HCT116 (cell line): ENCODE measurements at regions not wholly inside any gene's neighbourhood (a gene's known extent, or its start where the extent isn't known, plus 50 kb on each side); places are given as distances from the start of the nearest gene placed in this dataset.

Source experiments
- ATAC-seq: fragments of 200-7000 bp; cut with Tn5 transposase; 2 replicates; pipeline ENCODE4 v1.9.1; 2020; ENCODE audit warnings: mild to moderate bottlenecking, moderate library complexity
- BruUV-seq: library from RNA; stranded (reverse); fragments of 400-500 nt; replicated peaks from 2 replicates; lab custom pipeline; 2021; lab: Mats Ljungman, UMichigan
- CTCF ChIA-PET: fragments of 300-600 bp; sonication (Branson Sonifier 250); formaldehyde crosslinking; loops from one replicate; lab custom pipeline; 2021; ENCODE audit warnings: antibody characterized with exemption; lab: Charles Lee
- POLR2A ChIA-PET: fragments of 300-600, 350-600 bp; sonication (Branson Sonifier 250); formaldehyde crosslinking; loops from one replicate; lab custom pipeline; 2021; ENCODE audit warnings: antibody characterized with exemption; lab: Charles Lee
- RAD21 ChIA-PET, 2 experiments: fragments of 300-600 bp; sonication (Branson Sonifier 250); formaldehyde crosslinking; loops; one replicate each; lab custom pipeline; 2023; ENCODE audit warnings: low total read pairs in 2 of 2; ENCODE audit not compliant: uncharacterized antibody in 2 of 2, unreplicated experiment in 2 of 2, low non-redundant PET in 1 of 2; lab: Charles Lee
- DNase-seq: peaks from one replicate; pipeline ENCODE4 v3.0.0-alpha.2; 2010; ENCODE audit warnings: low read depth, low spot score
- H2AFZ ChIP-seq: fragments of 200-600 bp; shearing (Covaris generic), sonication (generic); 2 replicates; pipeline ENCODE4 v1.6.1; 2017; ENCODE audit warnings: low read depth, mixed run types, mixed read lengths, antibody characterized with exemption, low read length; ENCODE audit not compliant: poor library complexity, severe bottlenecking
- H3K27ac ChIP-seq: 2 replicates; pipeline ENCODE4 v1.5.1; 2012; ENCODE audit warnings: low read depth, low read length
- H3K27me3 ChIP-seq: fragments of 200-600 bp; sonication (generic); 2 replicates; pipeline ENCODE4 v1.6.1; 2016; ENCODE audit warnings: mixed run types, low read length, mixed read lengths; ENCODE audit not compliant: insufficient read depth
- H3K36me3 ChIP-seq, 2 experiments: fragments of 200-500 bp in 1 of 2; fragments of 200-600 bp in 1 of 2; sonication (Bioruptor generic) in 1 of 2; sonication (generic) in 1 of 2; 2 replicates each; pipeline versions ENCODE4 v1.5.1 to v1.6.1; 2014 to 2016; ENCODE audit warnings: low read length in 2 of 2, inconsistent platforms in 1 of 2, mixed read lengths in 1 of 2, mixed run types in 1 of 2; ENCODE audit not compliant: insufficient read depth in 2 of 2, control insufficient read depth in 1 of 2
- H3K4me1 ChIP-seq, 2 experiments: fragments of 200-600 bp in 1 of 2; sonication (generic) in 1 of 2; 2 replicates each; pipeline versions ENCODE4 v1.5.1 to v1.6.1; 2012 to 2017; ENCODE audit warnings: low read length in 2 of 2, inconsistent platforms in 1 of 2, mild to moderate bottlenecking in 1 of 2, mixed read lengths in 1 of 2, mixed run types in 1 of 2, moderate library complexity in 1 of 2; ENCODE audit not compliant: insufficient read depth in 2 of 2, control insufficient read depth in 1 of 2
- H3K4me2 ChIP-seq: fragments of 200-600 bp; sonication (generic); 2 replicates; pipeline ENCODE4 v1.6.1; 2017; ENCODE audit warnings: mixed run types, low read length, mixed read lengths
- H3K4me3 ChIP-seq, 2 experiments: fragments of 200-600 bp in 1 of 2; sonication (generic) in 1 of 2; replicated peaks in 1 of 2; 2 replicates each; pipeline ENCODE4 v1.5.1; 2011 to 2016; ENCODE audit warnings: low read length in 2 of 2, control low read depth in 1 of 2, low read depth in 1 of 2, mild to moderate bottlenecking in 1 of 2, mixed read lengths in 1 of 2, mixed run types in 1 of 2
- H3K79me2 ChIP-seq: fragments of 200-600 bp; sonication (generic); 2 replicates; pipeline ENCODE4 v1.6.1; 2017; ENCODE audit warnings: mild to moderate bottlenecking, mixed run types, low read length, moderate library complexity, mixed read lengths; ENCODE audit not compliant: insufficient read depth
- H3K9ac ChIP-seq: fragments of 200-600 bp; sonication (generic); 2 replicates; pipeline ENCODE4 v1.6.1; 2016; ENCODE audit warnings: low read length, mixed read lengths
- H3K9me2 ChIP-seq: fragments of 200-600 bp; sonication (generic), shearing (Covaris generic); 2 replicates; pipeline ENCODE4 v1.6.1; 2017; ENCODE audit warnings: mixed run types, mild to moderate bottlenecking, moderate library complexity; ENCODE audit not compliant: insufficient read depth
- H3K9me3 ChIP-seq, 2 experiments: fragments of 200-500 bp in 1 of 2; fragments of 200-600 bp in 1 of 2; sonication (Bioruptor generic) in 1 of 2; sonication (generic) in 1 of 2; 2 replicates each; pipeline ENCODE4 v1.6.1; 2014 to 2017; ENCODE audit warnings: low read length in 2 of 2, mixed read lengths in 2 of 2, inconsistent platforms in 1 of 2, low read depth in 1 of 2, mild to moderate bottlenecking in 1 of 2, mixed run types in 1 of 2, moderate library complexity in 1 of 2; ENCODE audit not compliant: control insufficient read depth in 1 of 2, insufficient read depth in 1 of 2
- H4K20me1 ChIP-seq: fragments of 200-600 bp; sonication (generic), shearing (Covaris generic); 2 replicates; pipeline ENCODE4 v1.6.1; 2017; ENCODE audit warnings: mixed run types, mild to moderate bottlenecking, moderate library complexity; ENCODE audit not compliant: insufficient read depth
- CBX3 ChIP-seq: IDR thresholded peaks from 2 replicates; pipeline ENCODE4 v1.6.1; 2012; ENCODE audit warnings: low read depth
- CEBPB ChIP-seq: IDR thresholded peaks from 2 replicates; pipeline ENCODE4 v1.6.1; 2012; ENCODE audit warnings: low read depth
- EGR1 ChIP-seq: IDR thresholded peaks from 2 replicates; pipeline ENCODE4 v1.6.1; 2012; ENCODE audit warnings: low read depth
- ELF1 ChIP-seq: IDR thresholded peaks from 2 replicates; pipeline ENCODE4 v1.6.1; 2012; ENCODE audit warnings: low read depth, borderline replicate concordance
- EZH2phosphoT487 ChIP-seq: fragments of 200-600 bp; IDR thresholded peaks from 2 replicates; pipeline ENCODE4 v1.6.1; 2018; ENCODE audit warnings: antibody characterized with exemption, borderline replicate concordance
- FOSL1 ChIP-seq: IDR thresholded peaks from 2 replicates; pipeline ENCODE4 v1.6.1; 2012; ENCODE audit warnings: low read depth
- POLR2A ChIP-seq: IDR thresholded peaks from 2 replicates; pipeline ENCODE4 v1.7.0; 2011; ENCODE audit warnings: borderline replicate concordance; ENCODE audit not compliant: insufficient read depth, insufficient read length; ENCODE audit errors: extremely low read depth
- POLR2AphosphoS5 ChIP-seq: IDR thresholded peaks from 2 replicates; pipeline ENCODE4 v1.6.1; 2011; ENCODE audit warnings: mild to moderate bottlenecking, low read depth, low read length, moderate library complexity
- RAD21 ChIP-seq: IDR thresholded peaks from 2 replicates; pipeline ENCODE4 v1.6.1; 2012; ENCODE audit warnings: low read depth, mild to moderate bottlenecking
- SRF ChIP-seq: IDR thresholded peaks from 2 replicates; pipeline ENCODE4 v1.6.1; 2012; ENCODE audit warnings: low read depth
- TCF7L2 ChIP-seq: IDR thresholded peaks from 2 replicates; pipeline ENCODE4 v1.7.0; 2011; ENCODE audit warnings: borderline replicate concordance, inconsistent platforms; ENCODE audit not compliant: insufficient read depth, insufficient read length; ENCODE audit errors: extremely low read depth
- YY1 ChIP-seq: IDR thresholded peaks from 2 replicates; pipeline ENCODE4 v1.6.1; 2011; ENCODE audit warnings: low read length, low read depth, moderate library complexity, mild to moderate bottlenecking; ENCODE audit not compliant: insufficient replicate concordance; ENCODE audit errors: extremely low read depth
- ZFX ChIP-seq: fragments of 450-650 bp; IDR thresholded peaks from 2 replicates; pipeline ENCODE4 v1.6.1; 2017
- ZNF274 ChIP-seq: fragments of 200-500 bp; sonication (Bioruptor generic); IDR thresholded peaks from 2 replicates; pipeline ENCODE4 v1.6.1; 2014; ENCODE audit warnings: mild to moderate bottlenecking, low read depth, low read length, inconsistent platforms
- intact Hi-C: fragments of 100-400 bp; cut with micrococcal nuclease; formaldehyde crosslinking; loops from 2 replicates; pipeline ENCODE4 v1.10.0; 2022
- TF ChIP-seq, protein P1 (sequence below): IDR thresholded peaks from 2 replicates; pipeline ENCODE4 v1.6.1; 2012
- TF ChIP-seq, protein P2 (sequence below): IDR thresholded peaks from 2 replicates; pipeline ENCODE4 v1.6.1; 2012

DNA sequence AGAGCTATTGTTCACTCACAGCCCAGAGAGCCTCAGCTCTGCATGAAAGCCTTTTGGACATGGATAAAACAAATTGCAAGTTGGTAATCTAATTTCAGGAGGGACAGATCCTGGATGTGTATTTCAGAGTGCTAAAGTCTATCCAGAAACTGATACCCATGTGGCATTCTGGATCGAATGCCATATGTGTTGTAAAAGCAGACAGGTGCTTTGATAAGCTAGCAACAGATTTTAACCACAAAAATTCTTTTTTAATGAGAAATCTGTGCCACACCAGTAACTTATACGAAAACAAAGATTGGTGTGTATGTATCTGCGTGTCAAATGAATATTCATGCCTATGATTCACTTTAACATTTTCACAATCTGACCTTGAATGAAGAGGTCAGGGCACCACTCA lies 936.6 kb upstream of the MAP3K7 start:
- BruUV-seq, result no TSS peak
- H3K4me3 ChIP-seq, result no peak overlapping the region
- ChIA-PET CTCF (interaction anchor here (1.2 kb wide), 1 partner anchor 11 kb away, joined by 3 read pairs; no protein-coding TSS in a partner anchor), RAD21 (no interaction called here), POLR2A (no interaction called here)
- no peaks in the 10 kb centered on the region for H3K36me3 ChIP-seq
- DNase-seq (no peak), ATAC-seq (no peak)
- H3K9me2 ChIP-seq, result no peaks in the 10 kb centered on the region
- no peak overlapping the region for H3K27ac ChIP-seq
- no peaks in the 10 kb centered on the region for H3K27me3 ChIP-seq
- intact Hi-C loops, result no loop called here
- H3K9me3 ChIP-seq, result peaks cover 0 to 10% of the 10 kb centered on the region in 2 experiments; a peak in 2 of 4 replicates
- no peak for TF ChIP-seq CBX3
- no peak overlapping the region for H3K9ac ChIP-seq
- H3K4me2 ChIP-seq, result no peak overlapping the region
- no peaks in the 10 kb centered on the region for H3K4me1 ChIP-seq
- H4K20me1 ChIP-seq, result no peaks in the 10 kb centered on the region
- H2AFZ ChIP-seq, result no peak overlapping the region
- no peaks in the 10 kb centered on the region for H3K79me2 ChIP-seq

DNA sequence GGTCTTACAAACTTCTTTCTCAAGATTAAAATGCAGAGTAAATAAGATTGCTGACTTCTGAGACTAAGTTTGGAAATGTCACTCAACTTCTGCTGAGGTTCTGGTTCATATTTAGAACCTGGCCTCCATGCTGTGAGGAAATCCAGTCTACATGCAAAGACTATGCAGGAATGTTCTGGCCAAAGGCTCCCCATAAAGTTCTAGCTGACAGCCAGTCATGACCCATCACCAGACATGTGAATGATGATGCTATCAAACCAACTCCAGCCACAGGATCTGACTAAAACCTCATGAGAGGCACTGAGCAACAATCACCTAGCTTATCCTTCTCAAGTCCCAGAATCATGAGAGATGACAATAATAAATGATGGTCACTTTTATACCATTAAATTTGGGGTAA lies 935.1 kb upstream of the MAP3K7 start:
- Histone ChIP-seq H4K20me1 (no peaks in the 10 kb centered on the region), H3K27me3 (no peaks in the 10 kb centered on the region), H2AFZ (no peak overlapping the region), H3K9ac (no peak overlapping the region), H3K27ac (no peak overlapping the region), H3K4me2 (no peak overlapping the region), H3K79me2 (no peaks in the 10 kb centered on the region), H3K9me3 (peaks cover 0 to 18% of the 10 kb centered on the region in 2 experiments; a peak in 2 of 4 replicates), H3K9me2 (no peaks in the 10 kb centered on the region), H3K4me3 (no peak overlapping the region), H3K36me3 (no peaks in the 10 kb centered on the region), H3K4me1 (no peaks in the 10 kb centered on the region)
- TF ChIP-seq SRF (no peak), CEBPB (no peak), POLR2AphosphoS5 (no peak), EGR1 (no peak), ELF1 (no peak), POLR2A (no peak), ZNF274 (no peak), TCF7L2 (no peak), ZFX (no peak), RAD21 (no peak), EZH2phosphoT487 (no peak), YY1 (no peak), FOSL1 (no peak)
- TF ChIP-seq, protein P1, sequence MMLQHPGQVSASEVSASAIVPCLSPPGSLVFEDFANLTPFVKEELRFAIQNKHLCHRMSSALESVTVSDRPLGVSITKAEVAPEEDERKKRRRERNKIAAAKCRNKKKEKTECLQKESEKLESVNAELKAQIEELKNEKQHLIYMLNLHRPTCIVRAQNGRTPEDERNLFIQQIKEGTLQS, result no peak
- TF ChIP-seq, protein P2, sequence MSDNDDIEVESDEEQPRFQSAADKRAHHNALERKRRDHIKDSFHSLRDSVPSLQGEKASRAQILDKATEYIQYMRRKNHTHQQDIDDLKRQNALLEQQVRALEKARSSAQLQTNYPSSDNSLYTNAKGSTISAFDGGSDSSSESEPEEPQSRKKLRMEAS, result no peak
- no TSS peak for BruUV-seq
- POLR2A ChIA-PET, result no interaction called here
- RAD21 ChIA-PET, result no interaction called here
- CTCF ChIA-PET, result no interaction called here
- no peak for ATAC-seq
- no peak for DNase-seq
- intact Hi-C loops, result no loop called here
